GM19043 (cell line): ENCODE measurements at regions not wholly inside any gene's neighbourhood (a gene's known extent, or its start where the extent isn't known, plus 50 kb on each side); places are given as distances from the start of the nearest gene placed in this dataset.

Experiments used
- ATAC-seq: cut with Tn5 transposase; IDR thresholded peaks from one replicate; pipeline ENCODE4 v1.9.1; 2021; ENCODE audit warnings: low read depth; ENCODE audit not compliant: unreplicated experiment

DNA sequence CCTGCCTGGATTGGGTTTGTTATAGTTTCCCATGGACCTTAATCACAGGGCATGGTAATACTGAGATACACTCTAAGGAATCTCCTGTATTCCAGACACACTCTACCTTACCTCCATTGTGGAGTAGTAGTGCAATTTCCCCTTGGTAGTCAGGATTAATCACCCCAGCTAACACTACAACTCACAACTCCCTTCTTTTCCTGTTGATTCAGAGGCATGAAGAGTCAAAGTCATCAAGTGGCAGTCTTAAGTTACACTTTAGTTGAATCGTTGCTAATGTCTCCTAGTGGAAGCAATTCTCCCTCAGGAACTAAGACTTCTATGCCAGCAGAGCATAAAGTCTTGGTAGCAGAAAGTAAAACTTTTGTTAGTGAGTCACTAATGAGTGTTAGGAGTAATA is 122.7 kb upstream of the APC start:
- ATAC-seq: no peak

DNA sequence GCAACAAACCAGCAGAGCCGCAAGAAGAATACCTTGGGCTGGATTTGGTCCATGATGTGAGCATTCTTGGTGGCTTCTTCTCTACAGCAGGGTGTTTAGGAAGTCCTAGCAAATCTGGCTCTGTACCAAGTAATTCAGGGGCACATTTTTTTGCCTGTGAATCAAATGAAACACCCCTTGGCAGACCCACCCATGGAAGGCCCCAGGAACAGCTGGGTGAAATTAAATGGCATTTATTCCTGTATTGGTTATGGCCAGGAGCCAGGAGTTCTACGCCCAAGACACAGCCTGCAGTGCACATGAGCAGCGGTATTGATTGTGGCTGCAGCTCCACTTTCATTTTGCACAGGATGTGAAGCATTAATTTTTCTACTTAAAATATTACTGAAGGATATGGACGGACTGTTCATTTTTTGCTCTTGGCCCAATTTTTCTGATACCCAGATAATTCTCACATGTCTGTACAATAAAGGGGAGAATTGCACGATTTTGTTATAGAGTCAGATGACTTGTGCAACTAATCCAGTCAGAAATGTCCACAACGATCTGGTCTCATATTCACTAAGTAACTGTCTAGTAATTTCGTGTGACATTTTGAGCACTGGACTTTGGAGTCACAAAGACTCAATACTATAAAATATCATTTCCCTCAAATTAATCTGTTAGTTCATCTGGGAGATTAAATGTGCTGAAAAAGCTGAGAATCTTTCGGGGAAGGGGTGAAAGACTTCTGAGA is 120.7 kb upstream of the APC start:
- ATAC-seq: no peak

DNA sequence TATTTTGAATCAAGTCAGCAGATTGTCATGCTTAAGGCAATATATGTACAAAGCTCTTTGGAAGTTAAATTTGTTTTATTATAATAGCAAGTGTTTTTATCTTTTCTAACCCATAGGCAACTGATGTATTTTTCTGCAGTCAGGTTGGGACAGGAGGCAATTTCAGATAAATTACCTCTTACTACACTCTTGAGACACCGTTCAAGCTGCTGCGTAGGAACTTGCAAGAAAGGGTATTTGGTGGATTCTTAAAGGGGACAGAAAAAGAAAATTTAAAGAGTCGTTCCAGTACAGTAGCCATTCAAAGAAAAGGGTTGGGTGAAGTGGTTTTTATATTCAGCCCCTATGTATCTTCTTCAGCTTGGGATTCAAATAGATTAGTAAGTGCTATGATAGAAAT is 112.4 kb upstream of the APC start:
- ATAC-seq: no peak

DNA sequence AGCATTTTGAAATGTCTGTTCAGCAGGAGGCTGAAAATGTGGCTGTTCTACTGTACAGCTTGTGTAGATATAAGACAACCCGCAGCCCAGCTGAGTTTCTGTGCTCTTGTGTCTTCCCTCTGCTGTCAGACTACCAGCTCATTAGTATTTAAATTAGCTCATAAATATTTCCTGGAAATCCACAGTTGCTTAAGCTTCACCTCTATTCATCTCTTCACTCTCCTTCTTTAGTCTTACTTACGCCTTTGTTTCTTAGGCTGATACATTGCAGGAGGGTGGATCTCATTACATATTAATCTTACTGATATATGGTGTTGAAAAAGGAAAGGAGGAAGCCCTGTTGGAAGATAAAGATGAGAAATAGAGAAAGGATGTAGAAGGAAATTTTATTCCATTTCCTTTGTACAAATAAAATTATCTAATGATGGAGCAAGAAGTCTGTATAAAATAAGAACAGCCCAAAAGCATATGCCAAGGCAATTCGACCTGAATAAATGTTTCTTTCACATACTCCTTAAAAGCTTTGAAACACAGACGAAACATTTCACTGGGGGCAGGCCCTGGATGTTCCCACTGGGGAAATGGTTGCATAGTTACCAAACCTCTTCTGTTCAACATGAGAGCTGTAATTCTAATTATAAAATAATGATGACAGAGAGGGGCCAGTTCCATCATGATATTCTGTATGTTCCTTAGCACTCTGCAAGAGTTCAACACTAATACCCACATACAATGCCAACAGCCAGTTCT is 111.8 kb upstream of the APC start:
- ATAC-seq: no peak

- no peak for ATAC-seq
These were observed 111.0 kb upstream of the APC start for GRCh38 chr5:112626715-112627114.

DNA sequence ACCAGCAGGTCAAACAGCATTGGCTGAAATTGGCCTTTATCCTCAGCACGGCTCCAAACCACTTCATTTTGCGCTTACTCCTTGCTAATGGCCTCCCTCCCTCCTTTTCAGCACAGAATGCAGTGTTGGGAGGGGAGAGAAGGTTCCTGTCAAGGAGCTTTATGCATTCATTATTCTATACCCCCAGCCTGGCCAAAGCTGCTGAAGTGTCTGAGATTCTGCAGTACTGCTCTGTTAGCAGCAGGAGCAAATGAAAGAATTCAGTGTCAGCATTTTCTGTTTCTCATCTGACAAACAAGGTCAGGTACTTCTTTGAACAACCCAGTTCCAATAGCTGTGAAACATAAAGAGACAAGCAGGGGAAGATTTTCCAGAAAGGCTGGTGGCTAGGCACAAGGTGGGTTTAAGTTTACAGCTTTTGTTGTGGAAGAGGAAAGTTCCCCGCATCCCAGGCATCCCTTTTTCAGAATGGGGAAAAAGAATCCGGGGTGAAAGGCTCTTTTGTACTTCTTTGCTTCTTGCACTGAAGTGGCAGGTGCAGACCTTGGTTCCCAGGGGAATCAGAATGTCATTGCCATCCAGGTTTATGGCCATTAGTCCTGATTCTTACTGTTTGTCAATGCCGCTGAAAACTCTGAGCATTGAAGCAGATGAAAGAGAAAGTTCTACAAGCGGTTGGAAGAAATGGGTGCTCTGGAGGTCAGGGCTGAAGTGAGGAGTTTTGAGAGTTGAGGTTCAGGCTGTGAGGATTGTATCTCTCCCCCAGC is 109.3 kb upstream of the APC start:
- no peak for ATAC-seq

- ATAC-seq: no peak
These were observed 107.3 kb upstream of the APC start for GRCh38 chr5:112630246-112631009.

DNA sequence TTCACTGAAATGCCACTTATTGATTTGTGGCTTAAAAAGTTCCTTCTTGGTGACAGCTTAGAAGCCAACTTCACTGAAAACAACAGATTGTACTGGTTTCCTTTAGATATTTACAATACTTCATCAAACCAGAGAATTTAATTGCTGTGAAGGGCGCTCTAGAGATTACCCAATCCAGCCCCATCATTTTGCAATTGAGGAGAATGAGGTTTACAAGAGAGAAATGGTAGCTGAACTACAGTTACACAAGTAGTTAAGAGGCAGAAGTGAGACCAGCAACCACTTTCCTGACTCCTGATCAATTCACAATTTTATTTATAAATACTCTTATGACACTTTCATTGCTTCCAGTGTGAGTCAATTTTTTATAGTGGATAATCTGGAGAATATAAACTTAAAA is 103.5 kb upstream of the APC start:
- ATAC-seq: no peak

DNA sequence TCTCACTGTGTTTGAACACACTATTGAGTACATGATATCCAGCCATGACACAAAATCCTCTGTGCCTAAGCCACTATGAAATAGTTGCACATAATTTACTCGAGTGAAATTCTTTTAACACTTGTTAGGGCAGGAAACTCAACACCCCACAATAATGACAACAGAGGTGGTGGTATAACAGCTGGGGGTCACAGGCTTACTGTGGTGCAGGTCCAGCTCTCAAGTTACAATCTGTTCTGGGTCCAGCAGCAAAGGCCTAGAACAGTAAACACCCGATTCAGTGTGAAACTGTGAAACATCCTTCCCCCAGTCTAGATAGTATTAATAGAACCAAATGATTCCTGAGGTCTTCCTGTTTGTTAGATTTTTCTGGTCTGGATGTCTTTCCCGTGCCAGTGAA is 102.9 kb upstream of the APC start:
- no peak for ATAC-seq

- ATAC-seq: no peak
These were observed 102.4 kb upstream of the APC start for GRCh38 chr5:112635276-112635675.

DNA sequence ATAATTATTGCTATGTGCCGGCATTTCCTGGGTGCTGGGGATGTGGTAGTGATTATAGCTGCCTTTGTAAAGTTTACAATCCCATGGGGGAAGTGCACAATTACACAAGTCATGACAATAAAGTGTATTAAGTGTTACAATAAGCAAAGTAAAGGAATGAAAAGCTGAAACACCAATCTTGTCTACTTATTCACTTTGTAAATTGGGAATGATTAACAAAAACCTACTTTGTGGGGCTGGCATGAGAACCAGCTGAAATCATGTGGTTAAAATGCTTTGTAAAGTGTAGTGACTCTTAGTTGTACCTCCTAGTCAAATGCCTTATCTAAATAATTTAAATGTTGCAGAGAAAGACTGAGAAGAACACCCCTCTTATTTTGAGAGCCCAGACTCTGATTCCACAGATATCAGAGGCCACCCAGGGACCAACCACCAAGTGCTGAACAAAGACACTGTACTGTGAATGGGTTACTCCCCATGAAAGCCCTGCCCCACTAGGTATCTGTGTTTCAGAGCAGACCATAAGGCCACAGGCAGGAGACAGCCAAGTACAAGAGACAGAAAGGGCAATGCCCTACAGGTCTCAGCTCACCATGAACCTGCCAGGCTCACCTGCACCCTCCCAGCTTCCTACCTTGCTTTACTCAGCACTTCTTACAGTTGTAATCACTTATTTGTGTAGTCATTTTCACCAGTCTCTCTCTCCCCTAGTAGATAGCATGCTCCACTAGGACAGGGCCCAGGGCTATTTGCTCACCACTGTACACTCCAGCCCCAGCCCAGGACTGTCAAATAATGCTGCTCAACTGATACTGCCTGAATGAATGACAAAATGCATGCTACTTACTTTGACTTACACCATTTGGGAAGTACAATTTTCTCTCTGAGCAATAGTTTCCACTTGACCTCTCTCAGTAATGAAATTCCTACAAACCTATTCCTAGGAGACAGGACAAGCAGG is 101.6 kb upstream of the APC start:
- ATAC-seq: no peak

- ATAC-seq: no peak
These were observed 100.9 kb upstream of the APC start for GRCh38 chr5:112636751-112637150.

DNA sequence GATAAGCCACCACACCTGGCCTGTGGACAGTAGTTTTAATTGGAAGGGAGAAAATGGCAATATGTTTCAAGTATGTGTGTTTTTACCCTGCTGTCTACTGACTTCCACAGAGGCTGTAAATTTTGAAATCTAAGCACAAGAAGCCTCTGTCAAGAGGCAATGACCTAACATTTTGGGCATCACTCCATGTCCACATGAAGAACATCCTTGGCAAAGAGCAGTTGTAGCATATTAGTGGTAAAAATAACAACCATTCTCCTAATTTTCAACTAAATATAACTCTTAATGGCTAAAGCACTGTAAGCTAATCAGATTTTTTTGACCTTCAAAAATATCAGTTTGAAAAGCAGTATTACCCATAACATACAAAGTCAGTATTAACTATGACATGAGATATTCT is 100.3 kb upstream of the APC start:
- ATAC-seq: no peak

GRCh38 chr5:112640546-112640945 is 97.1 kb upstream of the APC start:
- no peak for ATAC-seq

DNA sequence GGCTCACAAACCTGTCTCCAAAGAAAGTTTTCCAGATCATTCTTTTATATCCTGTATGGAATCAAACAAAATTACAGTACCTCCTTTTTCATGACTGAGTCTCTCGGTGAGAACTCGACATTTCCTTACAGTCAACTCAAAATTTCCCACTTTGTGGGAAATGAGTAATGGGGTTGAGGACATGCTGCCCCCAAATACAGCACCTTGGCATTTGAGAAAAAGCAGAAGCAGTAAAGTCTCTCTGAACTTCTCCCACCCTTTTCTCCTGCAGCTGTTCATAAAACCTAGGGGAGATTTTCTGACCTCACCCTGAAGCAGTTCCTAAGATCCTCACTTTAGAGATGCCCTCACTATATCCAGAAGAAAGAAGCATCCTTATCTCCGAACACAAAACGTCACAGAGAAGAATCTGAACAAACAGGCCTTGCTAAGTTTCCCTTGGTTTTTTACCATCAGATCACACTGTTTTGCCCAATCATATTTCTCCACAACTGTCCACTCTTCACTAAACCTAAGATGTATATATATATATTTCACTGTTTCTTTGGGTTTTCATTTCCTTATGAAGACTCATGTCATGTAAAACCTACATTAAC is 96.1 kb upstream of the APC start:
- no peak for ATAC-seq

DNA sequence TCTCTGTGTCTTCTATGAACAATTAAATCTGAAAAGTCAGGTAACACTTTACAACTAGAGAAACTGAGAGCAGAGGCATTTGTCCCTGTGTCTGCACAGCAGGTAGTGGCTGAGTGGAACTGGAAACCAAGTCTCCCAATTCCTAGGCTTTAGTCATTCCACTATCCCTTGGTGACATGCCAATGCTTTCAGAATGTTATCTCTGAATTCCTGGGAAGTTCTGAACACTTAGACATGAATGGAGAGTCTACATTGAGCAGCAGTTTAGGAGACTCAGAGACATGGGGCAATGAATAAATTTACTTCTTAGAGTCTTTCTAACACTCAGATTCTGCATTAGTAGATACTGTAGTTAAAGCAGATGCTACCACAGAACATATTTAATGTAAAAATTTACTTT is 94.8 kb upstream of the APC start:
- no peak for ATAC-seq

DNA sequence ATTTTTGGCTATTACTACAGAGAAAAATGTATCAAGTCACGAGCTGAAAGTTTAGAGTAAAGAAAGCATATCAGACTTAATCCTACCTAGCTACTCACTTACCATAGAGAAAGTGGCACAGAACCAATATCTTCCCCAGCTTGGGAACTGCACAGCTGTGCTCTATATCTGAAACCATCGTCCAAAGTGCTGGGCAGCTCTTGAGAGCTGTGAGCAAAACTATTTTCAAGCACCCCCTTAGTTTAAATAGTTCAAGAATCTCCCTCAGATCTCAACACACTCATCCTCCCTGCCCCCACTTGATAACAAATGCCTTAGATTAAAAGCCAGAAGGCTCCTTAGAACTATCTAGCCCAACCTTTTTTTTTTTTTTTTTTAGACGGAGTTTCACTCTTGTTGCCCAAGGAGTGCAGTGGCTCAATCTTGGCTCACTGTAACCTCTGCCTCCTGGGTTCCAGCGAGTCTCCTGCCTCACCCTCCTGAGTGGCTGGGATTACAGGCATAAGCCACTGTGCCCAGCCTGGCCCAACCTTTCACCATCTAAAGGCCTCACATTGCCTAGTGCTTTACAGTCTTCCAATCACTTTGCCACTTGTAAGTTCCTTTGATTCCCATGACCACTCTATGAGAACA is 94.2 kb upstream of the APC start:
- no peak for ATAC-seq

DNA sequence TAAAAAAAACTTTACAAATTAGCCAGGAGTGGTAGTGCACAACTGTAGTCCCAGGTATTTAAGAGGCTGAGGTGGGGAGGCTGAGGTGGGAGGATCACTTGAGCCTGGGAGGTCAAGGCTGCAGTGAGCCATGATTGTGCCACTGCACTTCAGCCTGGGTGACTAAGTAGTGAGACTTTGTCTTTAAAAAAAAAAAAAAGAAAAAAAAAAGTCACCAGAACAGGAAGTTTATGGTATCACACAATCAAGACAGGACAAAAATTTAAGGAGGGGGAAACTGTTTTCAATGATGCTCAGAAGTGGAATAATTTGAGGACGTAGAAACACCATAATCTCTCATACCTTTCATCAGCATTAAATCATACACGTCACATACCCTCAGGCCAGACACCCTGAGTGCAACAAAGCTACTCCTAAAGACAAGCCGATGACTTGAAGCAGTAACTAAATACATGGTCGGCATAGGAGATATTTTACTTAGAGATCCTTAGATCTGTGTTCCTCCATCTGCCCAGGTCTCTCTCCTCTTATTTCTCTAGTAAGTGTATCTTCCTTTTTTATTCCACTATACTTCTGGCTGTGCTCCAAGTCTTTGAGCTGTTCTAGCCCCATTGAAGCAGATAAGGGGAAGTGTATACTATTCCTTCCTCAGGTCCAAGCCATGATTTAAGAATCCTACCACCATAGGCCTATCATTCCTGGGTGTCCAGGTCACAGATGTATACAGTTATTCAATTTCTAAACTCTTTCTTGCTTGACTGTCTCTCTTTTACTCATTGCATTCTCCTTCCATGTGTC is 91.3 kb upstream of the APC start:
- no peak for ATAC-seq
